ENCODE measurements at regions not wholly inside any gene's neighbourhood (a gene's known extent, or its start where the extent isn't known, plus 50 kb on each side); places are given as distances from the start of the nearest gene placed in this dataset.

DNA sequence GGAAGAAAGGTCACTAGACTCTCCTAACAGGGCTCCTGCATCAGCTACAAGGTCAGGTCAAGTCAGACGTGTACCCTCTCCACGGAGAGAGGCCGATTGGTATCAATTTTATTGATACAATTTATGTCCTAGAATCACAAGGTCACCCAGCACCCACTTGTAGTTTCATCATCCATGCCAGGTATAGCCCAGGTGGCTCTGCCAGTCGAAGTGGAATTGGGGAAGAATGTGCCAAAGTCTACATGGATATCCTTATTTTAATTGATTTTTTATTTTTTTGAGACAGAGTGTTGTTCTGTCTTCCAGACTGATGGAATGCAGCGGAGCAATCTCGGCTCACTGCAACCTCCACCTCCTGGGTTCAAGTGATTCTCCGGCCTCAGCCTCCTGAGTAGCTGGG is 334.1 kb downstream of the SHANK2 start:
- no peak for DNase-seq

DNA sequence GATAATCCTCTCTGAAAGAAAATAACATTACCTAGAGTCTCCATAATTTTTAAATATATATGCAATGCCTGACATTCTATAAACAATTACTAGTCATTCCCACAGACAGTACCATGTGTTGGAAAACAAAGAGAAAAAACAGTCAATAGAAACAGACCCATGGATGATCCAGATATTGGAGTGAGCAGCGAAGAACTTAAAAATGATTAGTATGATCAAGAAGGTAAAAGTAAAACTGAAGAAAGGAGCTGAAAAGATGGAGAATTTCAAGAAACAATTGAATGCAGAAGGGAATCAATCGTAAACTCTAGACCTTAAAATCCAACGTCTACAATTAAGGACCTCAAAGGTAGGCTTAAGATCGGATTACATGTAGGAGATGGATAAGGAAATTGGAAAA is 330.6 kb downstream of the SHANK2 start:
- DNase-seq: no peak

DNA sequence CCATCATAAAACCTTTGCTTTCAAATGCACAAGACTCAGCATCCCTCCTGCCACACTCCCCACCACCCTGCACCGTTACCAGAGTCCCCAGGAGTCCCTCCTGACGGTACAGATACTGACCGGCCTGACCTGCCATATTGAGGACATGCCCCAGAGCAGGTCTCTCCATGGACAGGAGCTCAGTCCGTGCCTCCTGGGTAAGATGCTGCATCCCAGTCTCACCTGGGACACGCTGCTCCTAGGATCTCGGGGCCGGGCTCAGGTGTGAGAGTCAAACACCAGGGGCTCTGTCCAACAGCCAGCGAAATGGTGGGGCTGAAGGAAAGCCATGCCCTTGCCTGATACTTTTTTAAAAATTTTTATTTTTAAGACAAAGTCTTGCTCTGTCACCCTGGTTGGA is 328.3 kb downstream of the SHANK2 start:
- DNase-seq: no peak

DNA sequence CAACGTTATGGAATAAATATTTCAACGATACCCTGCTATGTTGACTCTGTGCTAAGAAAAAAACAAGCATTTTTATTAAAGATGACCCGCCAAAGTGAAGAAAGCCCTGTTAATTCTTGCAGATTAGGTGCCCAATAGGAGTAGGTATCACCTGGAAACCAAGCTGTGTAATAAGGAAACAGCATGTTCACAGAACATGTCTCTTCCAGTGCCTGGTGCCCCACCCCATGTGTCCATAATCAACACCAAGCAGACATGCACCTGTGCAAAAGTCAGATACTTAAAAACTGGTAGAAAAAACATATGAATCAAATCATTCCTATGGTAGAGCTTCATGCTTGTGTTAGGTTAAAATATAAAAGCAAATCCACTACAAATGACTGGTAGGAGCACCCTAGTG is 327.1 kb downstream of the SHANK2 start:
- no peak for DNase-seq

DNA sequence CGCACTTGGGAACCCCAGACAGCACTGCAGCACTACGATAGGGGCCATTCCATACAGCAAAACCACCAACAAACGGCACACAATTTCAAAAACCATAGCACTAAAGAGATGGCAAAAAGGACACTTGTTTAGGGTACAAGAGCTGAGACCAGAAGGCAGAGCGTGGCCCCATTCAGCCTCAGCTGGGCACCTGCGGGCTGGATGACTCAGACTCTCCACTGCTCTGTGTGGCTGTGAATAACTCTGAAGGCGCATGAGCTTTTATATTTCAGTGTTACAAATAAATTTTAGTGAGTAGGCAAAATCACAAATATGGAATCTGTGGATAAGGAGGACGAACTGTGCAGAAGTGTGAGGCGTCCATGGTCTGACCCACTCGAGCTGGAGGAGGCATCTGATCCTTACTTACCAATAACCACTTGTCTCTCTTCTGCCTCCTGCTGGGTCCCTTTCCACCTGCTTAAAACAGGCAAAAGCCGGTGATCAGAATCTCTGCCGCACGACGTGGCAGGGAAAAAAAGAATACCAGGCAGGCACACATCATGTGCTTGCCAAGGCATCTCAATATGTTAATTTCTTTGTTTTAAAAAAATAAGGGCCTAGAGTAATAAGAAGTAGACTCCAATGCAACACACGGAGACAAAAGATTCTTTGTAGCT is 325.7 kb downstream of the SHANK2 start:
- DNase-seq: no peak

DNA sequence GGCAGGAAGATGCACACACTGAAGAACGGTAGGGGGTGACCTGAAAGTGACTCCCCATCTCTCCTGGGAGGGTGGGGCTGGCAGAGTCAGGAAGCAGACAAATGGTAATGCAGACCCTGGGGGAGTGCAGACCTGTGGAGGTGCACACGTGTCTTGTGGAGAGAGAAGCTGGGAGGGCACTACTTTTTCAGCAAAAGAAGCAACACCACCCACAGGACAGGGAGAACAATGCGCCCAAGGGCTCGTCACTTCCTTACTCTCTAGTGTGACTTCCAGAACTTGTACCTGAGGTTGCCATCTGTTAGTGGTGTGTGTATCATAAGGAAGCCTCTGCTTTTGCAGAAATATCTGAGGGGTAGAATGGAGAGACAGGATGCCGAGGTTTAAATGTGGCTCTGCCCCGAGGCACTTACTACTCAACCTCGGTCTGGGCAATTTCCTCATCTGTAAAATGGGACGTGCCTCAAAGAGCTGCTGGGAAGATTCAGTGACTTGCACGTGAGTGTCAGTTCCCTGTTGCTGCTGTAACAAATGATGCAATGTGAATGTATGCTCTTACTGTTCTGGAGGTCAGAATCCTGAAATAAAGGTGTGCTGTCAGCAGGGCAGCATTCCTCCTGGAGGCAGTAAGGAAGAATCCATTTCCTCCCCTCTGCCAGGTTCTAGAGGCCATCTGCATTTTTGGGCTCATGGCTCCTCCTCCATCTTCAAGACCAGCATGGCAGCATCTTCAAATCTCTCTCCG is 323.4 kb downstream of the SHANK2 start:
- no peak for DNase-seq

DNA sequence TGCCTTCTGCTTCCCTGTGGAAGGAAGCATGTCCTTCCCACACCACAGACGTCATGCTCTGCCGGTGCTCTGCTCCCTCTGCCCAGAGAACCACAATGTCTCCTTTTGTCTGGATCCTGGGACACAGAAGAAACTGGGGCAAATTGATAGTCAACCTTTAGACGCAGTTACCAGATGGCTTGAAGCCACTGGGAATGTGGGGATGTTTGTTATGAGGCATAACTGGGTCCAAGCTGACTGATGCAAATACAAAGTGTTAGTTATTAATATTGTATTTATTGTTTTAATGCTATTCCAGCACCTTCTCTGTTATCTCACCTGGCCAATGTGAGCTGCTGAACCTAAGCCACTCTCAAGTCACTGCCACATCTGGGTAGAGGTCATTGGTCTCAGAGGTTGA is 322.2 kb downstream of the SHANK2 start:
- DNase-seq: no peak

DNA sequence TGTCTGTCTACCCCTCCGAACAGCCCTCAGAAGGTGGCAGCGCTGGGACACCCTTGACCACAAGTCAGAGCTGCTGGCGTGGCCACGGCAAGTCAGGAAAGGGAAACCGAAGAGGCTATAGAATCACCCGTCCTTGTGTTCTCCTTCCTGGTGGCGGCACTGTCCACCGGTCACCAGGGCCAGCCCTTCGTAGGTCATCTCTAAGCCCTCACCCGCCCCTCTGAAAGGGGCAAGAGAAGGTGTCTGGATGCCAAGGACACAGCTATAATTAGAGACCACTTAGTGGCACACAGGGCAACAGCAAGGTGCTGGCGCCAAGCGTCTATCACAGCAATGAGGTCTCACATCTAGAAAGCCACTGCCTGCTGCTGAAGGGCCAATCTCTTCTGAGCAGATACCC is 320.9 kb downstream of the SHANK2 start:
- DNase-seq: no peak

DNA sequence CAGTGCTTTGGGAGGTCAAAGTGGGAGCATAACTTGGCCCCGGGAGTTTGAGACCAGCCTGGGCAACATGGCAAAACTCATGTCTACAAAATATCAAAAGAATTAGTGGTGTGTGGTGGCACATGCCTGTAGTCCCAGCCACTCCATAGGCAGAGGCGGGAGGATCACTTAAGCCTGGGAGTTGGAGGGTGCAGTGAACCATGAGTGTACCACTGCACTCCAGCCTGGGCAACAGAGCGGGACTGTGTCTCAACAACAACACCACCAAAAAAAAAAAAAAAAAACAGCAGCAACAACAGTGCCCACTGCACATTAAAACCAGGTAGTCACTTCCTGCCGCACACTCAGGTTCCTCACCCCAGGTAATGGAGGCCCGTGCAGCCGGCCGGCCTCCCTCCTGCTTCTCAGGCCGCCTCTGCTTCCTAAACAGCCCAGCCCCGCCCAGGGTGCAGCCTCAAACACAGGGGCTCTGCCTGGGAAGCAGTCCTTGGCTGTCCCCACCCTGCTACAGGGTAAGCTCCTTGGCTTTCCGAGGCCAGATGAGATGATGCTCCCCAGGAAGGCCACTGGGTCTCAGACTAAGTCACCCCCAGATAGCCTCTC is 318.3 kb downstream of the SHANK2 start:
- no peak for DNase-seq

DNA sequence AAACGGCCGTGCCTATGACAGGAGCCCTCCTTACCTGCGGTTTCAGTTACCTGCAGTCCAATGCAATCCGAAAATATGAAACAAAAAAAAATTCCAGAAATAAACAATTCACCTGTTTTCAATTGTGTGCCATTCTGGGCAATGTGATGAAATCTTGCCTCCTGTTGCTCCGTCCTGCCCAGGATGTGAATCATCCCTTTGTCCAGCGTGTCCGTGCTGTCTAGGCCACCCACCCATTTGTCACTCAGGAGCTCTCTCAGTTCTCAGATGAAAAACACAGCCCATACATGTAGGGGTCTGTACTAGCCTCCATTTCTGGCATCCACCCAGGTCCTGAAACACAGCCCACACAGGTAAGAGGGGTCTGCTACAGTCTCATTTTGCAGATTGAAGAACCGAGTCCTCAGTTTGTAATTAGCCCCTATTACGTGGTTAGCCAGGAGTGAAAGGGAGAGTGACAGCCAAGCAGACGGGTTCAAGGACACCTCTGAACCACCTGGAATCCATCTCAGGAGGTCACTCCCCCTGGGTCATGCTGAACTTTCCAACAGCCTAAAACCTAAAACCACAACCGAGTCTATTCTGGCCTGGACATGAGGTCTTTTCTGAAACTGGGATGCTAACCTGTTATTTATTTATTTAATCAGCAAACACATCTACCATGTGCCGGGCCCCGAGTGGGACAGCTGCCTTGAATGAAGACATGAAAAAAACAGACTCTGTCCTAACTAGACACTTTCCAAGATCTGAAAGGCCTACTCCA is 317.2 kb downstream of the SHANK2 start:
- DNase-seq: no peak

DNA sequence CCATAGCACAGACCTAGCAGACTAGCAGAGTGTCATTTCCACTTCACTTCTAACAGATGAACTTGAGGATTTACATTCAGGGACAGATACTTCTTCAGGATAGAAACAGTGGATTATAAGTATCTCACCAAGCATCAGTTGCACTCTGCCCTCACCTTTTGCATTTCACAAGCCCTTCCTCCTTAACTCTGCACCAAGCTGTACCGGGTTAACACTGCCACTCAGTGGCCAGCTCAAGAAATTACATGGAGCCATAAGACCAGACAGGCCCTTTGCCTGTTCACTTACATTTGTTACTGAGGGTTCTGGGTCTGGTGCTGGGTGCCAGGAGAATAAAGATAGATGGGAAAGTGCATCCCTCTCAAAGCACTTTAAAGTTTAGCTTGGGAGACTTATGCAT is 309.8 kb downstream of the SHANK2 start:
- DNase-seq: no peak

DNA sequence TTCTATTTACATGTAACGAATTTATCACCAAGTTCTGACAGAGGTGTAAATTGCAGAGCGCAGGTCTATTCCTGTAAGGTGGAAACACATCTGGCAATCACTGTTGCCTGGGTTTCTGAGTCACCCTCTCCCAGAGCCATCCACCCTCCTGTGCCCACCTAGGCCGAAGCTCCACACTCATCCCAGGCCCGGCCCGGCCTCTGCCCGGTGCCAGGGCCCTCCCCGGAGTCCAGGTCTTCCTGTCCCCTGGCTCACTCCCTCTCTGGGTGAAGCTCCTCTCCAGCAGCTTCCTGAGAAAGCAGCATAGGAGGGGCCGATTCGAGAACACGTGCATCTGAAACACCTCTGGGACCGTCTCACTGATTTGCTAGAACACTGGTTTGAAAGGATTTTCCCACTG is 308.2 kb downstream of the SHANK2 start:
- no peak for DNase-seq

DNA sequence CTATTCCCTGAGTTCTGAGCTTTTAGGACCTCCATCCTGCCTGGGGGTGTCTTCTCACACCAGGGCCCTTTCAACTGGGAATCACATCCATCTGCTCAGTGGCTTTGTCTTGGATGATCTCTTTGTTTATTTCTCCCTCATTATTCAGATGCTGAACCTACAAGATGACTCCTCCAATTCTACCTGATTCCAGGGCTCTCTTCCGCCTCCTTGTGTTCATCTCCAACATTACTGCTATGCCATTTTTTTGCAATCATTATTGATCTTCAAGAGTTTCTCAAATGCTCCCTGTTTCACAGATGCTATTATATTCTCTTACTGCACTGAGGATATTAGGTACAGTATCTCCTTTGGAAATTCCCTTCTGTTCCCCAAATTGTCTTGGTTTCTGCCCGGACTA is 307.7 kb downstream of the SHANK2 start:
- DNase-seq: no peak

DNA sequence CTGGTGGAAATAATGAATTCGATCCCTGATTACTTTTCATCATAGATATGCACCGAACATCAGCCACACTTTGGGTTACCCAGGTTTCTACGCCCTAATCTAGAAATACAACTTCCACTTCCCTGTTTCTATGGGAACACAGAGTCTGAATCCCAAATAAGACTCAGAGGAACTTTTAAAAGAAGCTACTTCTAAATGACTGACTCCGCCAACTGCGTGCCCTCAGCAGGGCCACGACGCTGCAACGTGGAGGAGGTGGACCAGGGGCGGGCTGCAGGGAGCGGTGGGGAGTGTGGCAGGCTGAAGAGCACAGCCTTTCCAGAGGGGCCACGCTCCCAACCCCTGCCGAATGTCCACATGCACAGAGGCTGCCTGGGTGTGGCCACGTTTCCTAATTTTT is 304.0 kb downstream of the SHANK2 start:
- DNase-seq: no peak

DNA sequence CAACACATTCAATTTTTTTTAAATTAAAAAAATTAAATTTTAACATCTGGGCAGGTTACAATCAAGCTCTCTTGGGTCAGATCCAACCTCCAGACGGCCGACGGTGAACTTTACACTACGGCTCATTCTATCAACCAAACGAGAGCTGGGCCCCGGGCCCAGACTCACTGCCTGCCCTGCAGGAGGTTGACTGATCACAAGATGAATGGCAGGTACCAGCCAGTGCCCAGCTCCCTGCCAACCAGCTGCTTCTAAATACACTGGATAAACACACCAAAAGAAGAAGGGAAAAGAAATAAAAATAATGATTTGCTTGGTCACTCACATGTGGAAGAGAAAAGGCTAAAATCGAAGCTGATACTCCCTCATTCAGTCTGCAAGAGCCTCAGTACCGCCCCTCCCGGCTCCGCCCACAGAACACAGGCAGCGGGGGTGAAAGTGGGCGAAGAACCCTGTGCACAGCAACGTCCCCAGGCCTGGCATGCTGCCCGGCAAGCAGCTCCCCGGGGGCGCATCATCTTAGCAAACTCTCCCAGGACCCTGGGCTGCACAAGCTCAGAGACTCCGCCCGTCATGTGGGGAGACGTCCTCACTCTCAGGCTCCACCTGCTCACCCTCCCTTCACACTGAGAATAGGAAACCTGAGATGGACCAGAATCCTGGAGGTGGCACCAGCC is 303.4 kb downstream of the SHANK2 start:
- DNase-seq: no peak

DNA sequence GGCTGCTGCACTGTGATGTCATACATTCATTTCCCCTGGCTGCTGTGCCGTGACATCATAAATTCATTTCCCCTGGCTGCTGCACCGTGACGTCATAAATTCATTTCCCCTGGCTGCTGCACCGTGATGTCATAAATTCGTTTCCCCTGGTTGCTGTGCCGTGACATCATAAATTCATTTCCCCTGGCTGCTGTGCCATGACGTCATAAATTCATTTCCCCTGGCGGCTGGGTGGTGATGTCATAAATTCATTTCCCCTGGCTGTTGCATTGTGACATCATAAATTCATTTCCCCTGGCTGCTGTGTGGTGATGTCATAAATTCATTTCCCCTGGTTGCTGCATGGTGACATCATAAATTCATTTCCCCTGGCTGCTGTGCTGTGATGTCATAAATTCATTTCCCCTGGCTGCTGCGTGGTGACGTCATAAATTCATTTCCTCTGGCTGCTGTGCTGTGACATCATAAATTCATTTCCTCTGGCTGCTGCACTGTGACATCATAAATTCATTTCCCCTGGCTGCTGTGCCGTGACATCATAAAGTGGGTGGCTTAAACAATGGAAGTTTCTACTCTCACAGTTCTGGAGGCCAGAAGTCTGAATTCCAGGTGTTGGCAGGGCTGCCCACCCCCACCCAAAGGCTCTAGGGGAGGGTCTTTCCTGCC is 301.1 kb downstream of the SHANK2 start:
- no peak for DNase-seq

DNA sequence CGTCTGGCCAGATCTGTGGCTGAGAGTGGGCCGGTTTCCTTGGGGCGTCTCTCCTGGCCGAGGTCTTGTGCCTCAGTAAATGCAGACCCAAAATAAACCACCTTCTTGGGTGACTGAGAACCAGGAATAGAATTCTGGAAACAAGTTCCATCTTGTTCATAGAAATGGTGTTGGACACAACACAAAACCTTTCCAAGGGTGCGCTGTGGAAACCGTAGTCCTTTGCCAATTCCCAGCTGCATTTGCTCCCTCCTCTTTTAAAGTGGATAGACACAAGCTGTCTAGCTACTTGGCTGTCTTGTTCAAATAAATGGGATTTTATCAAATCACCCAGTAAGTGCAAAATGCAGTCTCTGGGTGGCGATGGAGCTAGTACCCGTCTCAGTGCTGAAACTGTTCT is 300.2 kb downstream of the SHANK2 start:
- no peak for DNase-seq

DNA sequence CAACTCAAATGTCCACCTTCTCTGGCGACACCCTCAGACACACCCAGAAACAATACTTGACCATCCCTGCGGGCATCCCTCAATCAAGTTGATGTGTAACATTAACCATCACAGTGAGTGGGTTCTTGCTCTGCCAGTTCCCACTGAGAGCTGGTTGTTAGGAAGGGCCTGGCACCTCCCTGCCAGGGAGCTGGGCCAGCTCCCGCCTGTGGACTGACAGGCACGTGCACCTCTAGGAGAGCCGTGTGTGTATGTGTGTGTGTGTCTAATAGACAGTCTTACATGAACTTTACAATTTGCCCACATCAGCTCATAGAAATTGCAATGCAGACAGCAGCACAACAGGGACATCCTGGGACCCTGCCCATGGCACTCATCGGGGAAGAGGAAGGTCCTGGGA is 298.7 kb downstream of the SHANK2 start:
- no peak for DNase-seq

DNA sequence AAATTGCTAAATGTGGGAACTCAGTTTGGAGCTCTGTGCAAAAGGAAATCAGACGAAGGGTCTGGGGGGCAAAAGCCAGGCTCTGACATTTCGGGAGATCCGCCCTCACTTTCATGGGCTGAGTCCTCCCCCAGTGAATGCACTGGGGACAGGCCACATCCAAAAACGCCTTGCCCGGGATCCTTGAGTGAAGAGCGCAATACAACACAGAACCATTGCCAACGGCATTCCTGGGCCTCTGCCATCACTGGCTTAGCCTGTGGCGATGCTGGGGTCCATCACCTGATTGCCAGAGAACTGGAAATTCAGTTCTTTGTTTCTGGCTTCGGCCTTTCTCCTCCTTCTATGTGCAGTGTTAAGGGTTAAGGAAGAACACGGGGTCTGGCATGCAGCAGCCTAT is 297.9 kb downstream of the SHANK2 start:
- no peak for DNase-seq

All from central memory CD4-positive, alpha-beta T cell (primary cell).